ENCODE measurements at regions not wholly inside any gene's neighbourhood (a gene's known extent, or its start where the extent isn't known, plus 50 kb on each side); places are given as distances from the start of the nearest gene placed in this dataset.
"Not testable (repeated sequence)": the region's sequence is repeated elsewhere in the genome, so short reads cannot be mapped to it uniquely, and the experiment has no call there.

GRCh38 chr5:147084702-147085101, 150.1 kb upstream of the STK32A start:
- DNase-seq, result no peak

GRCh38 chr5:147085409-147085808, 149.4 kb upstream of the STK32A start:
- no peak for DNase-seq

- no peak for DNase-seq
These were observed 142.8 kb upstream of the STK32A start for GRCh38 chr5:147092044-147092443.

GRCh38 chr5:147093138-147093537, 141.7 kb upstream of the STK32A start:
- no peak for DNase-seq

GRCh38 chr5:147095740-147096139, 139.1 kb upstream of the STK32A start:
- DNase-seq, result no peak

- DNase-seq, result no peak
These were observed 136.5 kb upstream of the STK32A start for GRCh38 chr5:147098233-147098790.

GRCh38 chr5:147101659-147102369, 133.0 kb upstream of the STK32A start:
- no peak for DNase-seq

- no peak for DNase-seq
These were observed 121.9 kb upstream of the STK32A start for GRCh38 chr5:147112899-147113298.

GRCh38 chr5:147113967-147114366, 120.9 kb upstream of the STK32A start:
- no peak for DNase-seq

GRCh38 chr5:147139759-147140158, 95.1 kb upstream of the STK32A start:
- DNase-seq, result not testable (repeated sequence)

GRCh38 chr5:147140558-147140957, 94.3 kb upstream of the STK32A start:
- DNase-seq, result no peak

GRCh38 chr5:147141580-147141979, 93.2 kb upstream of the STK32A start:
- not testable (repeated sequence) for DNase-seq

GRCh38 chr5:147143215-147143614, 91.6 kb upstream of the STK32A start:
- DNase-seq, result no peak

GRCh38 chr5:147145328-147145727, 89.5 kb upstream of the STK32A start:
- no peak for DNase-seq

GRCh38 chr5:147148715-147149114, 86.1 kb upstream of the STK32A start:
- no peak for DNase-seq

GRCh38 chr5:147152086-147152485, 82.7 kb upstream of the STK32A start:
- DNase-seq, result no peak

GRCh38 chr5:147154809-147155208, 80.0 kb upstream of the STK32A start:
- no peak for DNase-seq

GRCh38 chr5:147156012-147156411, 78.8 kb upstream of the STK32A start:
- no peak for DNase-seq

- DNase-seq, result no peak
These were observed 73.7 kb upstream of the STK32A start for GRCh38 chr5:147160902-147161700.

- no peak for DNase-seq
These were observed 72.1 kb upstream of the STK32A start for GRCh38 chr5:147162740-147163139.

- no peak for DNase-seq
These were observed 67.3 kb upstream of the STK32A start for GRCh38 chr5:147167529-147167928.

- no peak for DNase-seq
These were observed 66.1 kb upstream of the STK32A start for GRCh38 chr5:147168578-147169327.

- no peak for DNase-seq
These were observed 65.4 kb upstream of the STK32A start for GRCh38 chr5:147169399-147169798.

Data from NCI-H2107 (cell line).